ENCODE measurements at regions not wholly inside any gene's neighbourhood (a gene's known extent, or its start where the extent isn't known, plus 50 kb on each side); places are given as distances from the start of the nearest gene placed in this dataset.

DNA sequence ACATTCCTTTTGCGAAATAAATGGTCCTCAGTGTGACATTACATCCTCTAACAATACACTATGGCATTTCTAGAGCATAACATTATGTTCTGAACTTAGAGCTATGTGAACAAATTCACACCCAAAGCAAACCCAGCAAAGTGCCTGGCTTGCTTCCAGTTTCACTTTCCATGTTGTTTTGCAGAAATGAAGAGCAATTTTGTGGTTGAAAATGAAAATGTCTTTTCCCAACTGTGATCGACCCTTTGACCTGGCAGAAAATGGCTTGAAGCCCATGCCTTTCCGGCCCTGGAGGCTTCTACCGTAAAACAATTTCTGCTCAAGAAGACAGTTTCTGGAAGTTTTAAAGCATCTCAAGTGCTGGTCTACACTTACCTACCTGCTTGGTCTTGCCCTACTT is 344.7 kb upstream of the RGMB start:
- TF ChIP-seq GATA3 (IDR thresholded peaks at IDR 0.05; ENCODE audit: low read depth, low read length) (no peak), GATA2 (IDR thresholded peaks at IDR 0.05; ENCODE audit: low read depth, low read length) (no peak)

Data from SH-SY5Y (cell line).